Esophagus muscularis mucosa (tissue), 4 donors: ENCODE measurements at regions not wholly inside any gene's neighbourhood (a gene's known extent, or its start where the extent isn't known, plus 50 kb on each side); places are given as distances from the start of the nearest gene placed in this dataset.

ENCODE experiments used
- CTCF ChIP-seq, 3 experiments: fragments of 200-600 bp in 2 of 3; fragments of 450-650 bp in 1 of 3; sonication (generic) in 2 of 3; IDR thresholded peaks; one replicate each; pipeline ENCODE4 v1.5.1; 2017 to 2019; ENCODE audit warnings: antibody characterized with exemption in 3 of 3, mild to moderate bottlenecking in 2 of 3, moderate library complexity in 1 of 3
- EP300 ChIP-seq: sonication (generic); formaldehyde crosslinking; IDR thresholded peaks from one replicate; pipeline ENCODE4 v1.6.1; 2017; ENCODE audit warnings: antibody characterized with exemption
- POLR2A ChIP-seq: fragments of 450-650 bp; IDR thresholded peaks from one replicate; pipeline ENCODE4 v1.6.1; 2017; ENCODE audit warnings: antibody characterized with exemption, moderate library complexity, mild to moderate bottlenecking, low read depth
- POLR2AphosphoS5 ChIP-seq, 2 donors: sonication (generic); formaldehyde crosslinking; IDR thresholded peaks; one replicate each; pipeline ENCODE4 v1.6.1; 2017; ENCODE audit warnings: antibody characterized with exemption in 2 of 2

- TF ChIP-seq POLR2A (no peak), EP300 (no peak), CTCF (IDR thresholded peaks at IDR 0.05) (no peak), POLR2AphosphoS5 (IDR thresholded peaks at IDR 0.05) (no peak)
These were observed 93.6 kb downstream of the OXSM start for GRCh38 chr3:25883492-25883891.
